Stomach (tissue), 4 donors: ENCODE measurements at regions not wholly inside any gene's neighbourhood (a gene's known extent, or its start where the extent isn't known, plus 50 kb on each side); places are given as distances from the start of the nearest gene placed in this dataset.

Source experiments
- EP300 ChIP-seq: sonication (generic); formaldehyde crosslinking; IDR thresholded peaks from one replicate; pipeline ENCODE4 v1.6.1; 2017; ENCODE audit warnings: antibody characterized with exemption
- TF ChIP-seq, protein P1 (sequence below), 7 experiments: fragments of 450-650 bp in 4 of 7; fragments of 200-600 bp in 3 of 7; sonication (generic) in 3 of 7; IDR thresholded peaks; one replicate each; pipeline ENCODE4 v1.5.1; 2016 to 2019; ENCODE audit warnings: antibody characterized with exemption in 7 of 7, control low read depth in 2 of 7, mild to moderate bottlenecking in 1 of 7

DNA sequence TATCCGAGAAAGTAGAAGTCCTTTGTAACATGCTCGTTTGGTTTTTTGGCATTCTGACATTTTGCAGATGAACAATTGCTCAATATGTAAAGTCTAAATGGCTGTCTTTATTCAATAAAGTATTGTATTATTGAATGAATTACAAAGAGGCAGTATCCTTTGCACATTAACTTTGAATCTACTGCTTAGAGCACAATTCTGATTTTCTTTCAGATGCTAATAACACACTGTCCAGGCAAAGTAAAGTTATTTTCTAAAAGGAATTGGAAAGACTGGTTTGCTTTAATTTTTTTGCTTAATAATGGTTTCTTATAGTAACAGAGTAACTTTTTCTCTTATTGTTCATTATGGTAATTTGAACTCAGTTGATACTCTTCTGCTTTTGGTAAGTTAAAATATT, 494.8 kb downstream of the RWDD3 start:
- no peak for TF ChIP-seq EP300
- TF ChIP-seq, protein P1, sequence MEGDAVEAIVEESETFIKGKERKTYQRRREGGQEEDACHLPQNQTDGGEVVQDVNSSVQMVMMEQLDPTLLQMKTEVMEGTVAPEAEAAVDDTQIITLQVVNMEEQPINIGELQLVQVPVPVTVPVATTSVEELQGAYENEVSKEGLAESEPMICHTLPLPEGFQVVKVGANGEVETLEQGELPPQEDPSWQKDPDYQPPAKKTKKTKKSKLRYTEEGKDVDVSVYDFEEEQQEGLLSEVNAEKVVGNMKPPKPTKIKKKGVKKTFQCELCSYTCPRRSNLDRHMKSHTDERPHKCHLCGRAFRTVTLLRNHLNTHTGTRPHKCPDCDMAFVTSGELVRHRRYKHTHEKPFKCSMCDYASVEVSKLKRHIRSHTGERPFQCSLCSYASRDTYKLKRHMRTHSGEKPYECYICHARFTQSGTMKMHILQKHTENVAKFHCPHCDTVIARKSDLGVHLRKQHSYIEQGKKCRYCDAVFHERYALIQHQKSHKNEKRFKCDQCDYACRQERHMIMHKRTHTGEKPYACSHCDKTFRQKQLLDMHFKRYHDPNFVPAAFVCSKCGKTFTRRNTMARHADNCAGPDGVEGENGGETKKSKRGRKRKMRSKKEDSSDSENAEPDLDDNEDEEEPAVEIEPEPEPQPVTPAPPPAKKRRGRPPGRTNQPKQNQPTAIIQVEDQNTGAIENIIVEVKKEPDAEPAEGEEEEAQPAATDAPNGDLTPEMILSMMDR (IDR thresholded peaks at IDR 0.05) = no peak
